Activated gamma-delta T cell treated with anti-CD3 and anti-CD28 coated beads, Interleukin-2, amount 50 U/mL, for 16 hours (primary cell): ENCODE measurements at regions not wholly inside any gene's neighbourhood (a gene's known extent, or its start where the extent isn't known, plus 50 kb on each side); places are given as distances from the start of the nearest gene placed in this dataset.

Experiments used
- DNase-seq: peaks from one replicate; pipeline ENCODE4 v3.0.0-alpha.2; 2020; ENCODE audit warnings: low read depth

GRCh38 chr14:86902176-86902950 lies 1090.6 kb downstream of the GALC start:
- no peak for DNase-seq

GRCh38 chr14:86897704-86898513 lies 1095.1 kb downstream of the GALC start:
- DNase-seq = no peak

GRCh38 chr14:86897224-86897623 lies 1095.8 kb downstream of the GALC start:
- no peak for DNase-seq

- no peak for DNase-seq
These were observed 1096.3 kb downstream of the GALC start for GRCh38 chr14:86896701-86897100.

GRCh38 chr14:86892152-86892956 lies 1100.6 kb downstream of the GALC start:
- no peak for DNase-seq

- DNase-seq = no peak
These were observed 1107.7 kb downstream of the GALC start for GRCh38 chr14:86885280-86885679.

GRCh38 chr14:86884498-86884897 lies 1108.5 kb downstream of the GALC start:
- DNase-seq = no peak

- DNase-seq = no peak
These were observed 1110.2 kb downstream of the GALC start for GRCh38 chr14:86882818-86883217.

GRCh38 chr14:86865934-86866333 lies 1127.0 kb downstream of the GALC start:
- no peak for DNase-seq

GRCh38 chr14:86858591-86858990 lies 1134.4 kb downstream of the GALC start:
- DNase-seq = no peak

GRCh38 chr14:86858031-86858430 lies 1135.0 kb downstream of the GALC start:
- DNase-seq = no peak

- no peak for DNase-seq
These were observed 1140.5 kb downstream of the GALC start for GRCh38 chr14:86852530-86852929.

GRCh38 chr14:86847140-86847539 lies 1145.8 kb downstream of the GALC start:
- DNase-seq = no peak

- no peak for DNase-seq
These were observed 1154.6 kb downstream of the GALC start for GRCh38 chr14:86838363-86838762.

GRCh38 chr14:86826661-86827060 lies 1166.3 kb downstream of the GALC start:
- no peak for DNase-seq

GRCh38 chr14:86824167-86824566 lies 1168.8 kb downstream of the GALC start:
- no peak for DNase-seq

- DNase-seq = no peak
These were observed 1169.4 kb downstream of the GALC start for GRCh38 chr14:86823581-86823980.

GRCh38 chr14:86815341-86815740 lies 1177.6 kb downstream of the GALC start:
- no peak for DNase-seq

- no peak for DNase-seq
These were observed 1190.3 kb downstream of the GALC start for GRCh38 chr14:86802726-86803125.

GRCh38 chr14:86799244-86799647 lies 1193.7 kb downstream of the GALC start:
- DNase-seq = no peak

- no peak for DNase-seq
These were observed 1194.7 kb downstream of the GALC start for GRCh38 chr14:86798330-86798729.

- no peak for DNase-seq
These were observed 1196.0 kb downstream of the GALC start for GRCh38 chr14:86797075-86797351.
